ENCODE measurements at regions not wholly inside any gene's neighbourhood (a gene's known extent, or its start where the extent isn't known, plus 50 kb on each side); places are given as distances from the start of the nearest gene placed in this dataset.

DNA sequence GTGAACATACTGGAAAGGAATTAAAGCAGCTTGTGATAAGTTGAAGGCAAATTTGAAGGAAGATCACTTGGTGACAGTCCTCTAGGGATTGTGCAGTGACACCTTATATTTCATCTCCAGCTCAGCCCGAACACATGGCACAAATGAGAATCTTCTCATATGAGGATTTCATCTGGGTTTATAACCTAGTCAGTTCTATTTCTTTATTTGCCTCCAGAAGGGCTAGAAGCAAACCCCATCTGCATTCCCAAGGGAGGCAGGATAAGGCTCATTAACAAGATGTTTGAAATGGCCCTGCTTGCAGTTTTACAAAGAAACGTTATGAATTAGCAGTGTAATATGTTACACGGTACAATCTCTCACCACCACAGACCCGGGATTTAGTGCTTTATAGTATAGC, 90.7 kb upstream of the KRR1 start:
- H3K27ac ChIP-seq = no peak overlapping the region
- DNase-seq = no peak
- no peaks in the 10 kb centered on the region for H3K27me3 ChIP-seq (replicated peaks; ENCODE audit: insufficient read depth)
- WGBS, 2 experiments (ENCODE audit: low coverage in 1 of 2, low lambda C conversion rate in 2 of 2, missing lambda C conversion rate in 2 of 2) = 42 to 47% methylated on average over 4 of the region's 4 CpGs
- in situ Hi-C loops (cut with MboI) = no loop called here
- H3K4me2 ChIP-seq (ENCODE audit: unreplicated experiment) = no peak overlapping the region
- H3K9me3 ChIP-seq (ENCODE audit: low read depth) = no peaks in the 10 kb centered on the region
- H2AFZ ChIP-seq = 0 out of 2 replicates have a peak overlapping the region, but pooled peaks have one; percentile 2
- H3K4me1 ChIP-seq (ENCODE audit: insufficient read depth) = no peaks in the 10 kb centered on the region
- TF ChIP-seq EZH2 (IDR thresholded peaks at IDR 0.05; ENCODE audit: insufficient read depth, poor library complexity, severe bottlenecking) (no peak), EZH2phosphoT487 (IDR thresholded peaks at IDR 0.05; ENCODE audit: insufficient read depth, low read depth) (no peak)
- no peak overlapping the region for H3K4me3 ChIP-seq
- no peaks in the 10 kb centered on the region for H3K79me2 ChIP-seq (ENCODE audit: insufficient read depth)
- H3K9me2 ChIP-seq (ENCODE audit: insufficient read depth) = no peaks in the 10 kb centered on the region
- no peaks in the 10 kb centered on the region for H4K20me1 ChIP-seq (ENCODE audit: insufficient read depth)
- no peaks in the 10 kb centered on the region for H3F3A ChIP-seq (ENCODE audit: insufficient read depth)
- no peaks in the 10 kb centered on the region for H3K36me3 ChIP-seq (ENCODE audit: low read depth)
- no peak overlapping the region for H3K9ac ChIP-seq

DNA sequence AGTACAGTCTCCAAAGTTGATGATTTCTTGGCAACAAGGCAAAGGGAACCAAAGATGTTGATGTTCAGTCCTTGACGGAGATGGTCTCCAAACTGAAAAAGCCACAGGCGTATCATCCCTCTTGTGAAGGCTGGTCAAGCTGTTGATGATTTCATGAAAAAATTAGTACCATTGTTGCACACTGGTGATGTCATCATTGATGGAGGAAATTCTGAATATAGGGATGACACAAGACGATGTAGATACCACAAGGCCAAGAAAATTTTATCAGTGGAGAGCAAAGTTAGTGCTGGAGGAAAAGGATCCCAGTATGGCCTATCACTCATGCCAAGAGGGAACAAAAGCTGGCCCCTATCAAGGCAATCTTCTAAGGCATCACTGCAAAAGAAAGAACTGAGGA, 88.7 kb upstream of the KRR1 start:
- Histone ChIP-seq H4K20me1 (ENCODE audit: insufficient read depth) (no peaks in the 10 kb centered on the region), H3K36me3 (ENCODE audit: low read depth) (no peaks in the 10 kb centered on the region), H3F3A (ENCODE audit: insufficient read depth) (no peaks in the 10 kb centered on the region), H3K27me3 (replicated peaks; ENCODE audit: insufficient read depth) (no peaks in the 10 kb centered on the region), H3K9me3 (ENCODE audit: low read depth) (no peaks in the 10 kb centered on the region), H3K79me2 (ENCODE audit: insufficient read depth) (no peaks in the 10 kb centered on the region), H3K27ac (no peak overlapping the region), H3K4me3 (no peak overlapping the region), H3K4me2 (ENCODE audit: unreplicated experiment) (no peak overlapping the region), H3K4me1 (ENCODE audit: insufficient read depth) (no peaks in the 10 kb centered on the region), H3K9ac (no peak overlapping the region), H3K9me2 (ENCODE audit: insufficient read depth) (no peaks in the 10 kb centered on the region), H2AFZ (no peak overlapping the region)
- DNase-seq = no peak
- WGBS, 2 experiments (ENCODE audit: low coverage in 1 of 2, low lambda C conversion rate in 2 of 2, missing lambda C conversion rate in 2 of 2) = 95 to 99% methylated on average over 3 of the region's 3 CpGs
- in situ Hi-C loops (cut with MboI) = no loop called here
- no peak for TF ChIP-seq EZH2phosphoT487 (IDR thresholded peaks at IDR 0.05; ENCODE audit: insufficient read depth, low read depth)
- no peak for TF ChIP-seq EZH2 (IDR thresholded peaks at IDR 0.05; ENCODE audit: insufficient read depth, poor library complexity, severe bottlenecking)

DNA sequence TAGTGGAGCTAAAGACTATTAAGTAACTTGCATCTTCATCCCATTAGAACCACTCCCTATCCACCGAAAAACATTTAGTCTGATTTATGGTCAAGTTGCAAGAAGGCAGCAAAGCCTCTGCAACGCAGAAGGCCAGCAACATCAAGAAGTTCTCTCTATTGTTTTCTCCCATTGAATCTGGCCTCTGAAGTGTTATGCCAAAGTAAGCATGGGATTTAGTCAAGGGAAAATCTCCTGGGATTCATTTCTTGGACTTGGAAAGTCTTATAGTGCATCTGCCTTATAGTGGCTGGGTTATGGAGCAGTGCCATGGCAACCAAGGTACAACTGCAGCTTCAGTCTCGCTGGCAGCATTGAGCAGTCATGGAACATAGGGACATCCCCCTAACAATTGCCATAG, 87.7 kb upstream of the KRR1 start:
- no peaks in the 10 kb centered on the region for H3K9me2 ChIP-seq (ENCODE audit: insufficient read depth)
- no peak for DNase-seq
- TF ChIP-seq EZH2 (IDR thresholded peaks at IDR 0.05; ENCODE audit: insufficient read depth, poor library complexity, severe bottlenecking) = no peak
- TF ChIP-seq EZH2phosphoT487 (IDR thresholded peaks at IDR 0.05; ENCODE audit: insufficient read depth, low read depth) = no peak
- H2AFZ ChIP-seq = no peak overlapping the region
- no peaks in the 10 kb centered on the region for H3K27me3 ChIP-seq (replicated peaks; ENCODE audit: insufficient read depth)
- no peaks in the 10 kb centered on the region for H3K79me2 ChIP-seq (ENCODE audit: insufficient read depth)
- no peak overlapping the region for H3K27ac ChIP-seq
- H3K4me1 ChIP-seq (ENCODE audit: insufficient read depth) = no peaks in the 10 kb centered on the region
- in situ Hi-C loops (cut with MboI) = no loop called here
- no peak overlapping the region for H3K4me2 ChIP-seq (ENCODE audit: unreplicated experiment)
- no peaks in the 10 kb centered on the region for H3F3A ChIP-seq (ENCODE audit: insufficient read depth)
- H3K9me3 ChIP-seq (ENCODE audit: low read depth) = no peaks in the 10 kb centered on the region
- H4K20me1 ChIP-seq (ENCODE audit: insufficient read depth) = no peaks in the 10 kb centered on the region
- H3K4me3 ChIP-seq = no peak overlapping the region
- WGBS, 2 experiments (ENCODE audit: low coverage in 1 of 2, low lambda C conversion rate in 2 of 2, missing lambda C conversion rate in 2 of 2) = 70 to 77% methylated on average over 3 of the region's 3 CpGs
- no peaks in the 10 kb centered on the region for H3K36me3 ChIP-seq (ENCODE audit: low read depth)
- H3K9ac ChIP-seq = no peak overlapping the region

- Histone ChIP-seq H2AFZ (no peak overlapping the region), H3K9me2 (ENCODE audit: insufficient read depth) (no peaks in the 10 kb centered on the region), H3K9me3 (ENCODE audit: low read depth) (no peaks in the 10 kb centered on the region), H4K20me1 (ENCODE audit: insufficient read depth) (no peaks in the 10 kb centered on the region), H3F3A (ENCODE audit: insufficient read depth) (no peaks in the 10 kb centered on the region), H3K79me2 (ENCODE audit: insufficient read depth) (no peaks in the 10 kb centered on the region), H3K4me2 (ENCODE audit: unreplicated experiment) (no peak overlapping the region), H3K36me3 (ENCODE audit: low read depth) (no peaks in the 10 kb centered on the region), H3K4me1 (ENCODE audit: insufficient read depth) (no peaks in the 10 kb centered on the region), H3K27me3 (replicated peaks; ENCODE audit: insufficient read depth) (no peaks in the 10 kb centered on the region), H3K27ac (no peak overlapping the region), H3K9ac (no peak overlapping the region), H3K4me3 (no peak overlapping the region)
- WGBS, 2 experiments (ENCODE audit: low coverage in 1 of 2, low lambda C conversion rate in 2 of 2, missing lambda C conversion rate in 2 of 2) = 30 to 37% methylated on average over 1 of the region's 1 CpG
- in situ Hi-C loops (cut with MboI) = no loop called here
- TF ChIP-seq EZH2phosphoT487 (IDR thresholded peaks at IDR 0.05; ENCODE audit: insufficient read depth, low read depth) (no peak), EZH2 (IDR thresholded peaks at IDR 0.05; ENCODE audit: insufficient read depth, poor library complexity, severe bottlenecking) (no peak)
- DNase-seq = no peak
Measured at GRCh38 chr12:75596406-75596805, 85.0 kb upstream of the KRR1 start.
